HG02938 (cell line): ENCODE measurements at regions not wholly inside any gene's neighbourhood (a gene's known extent, or its start where the extent isn't known, plus 50 kb on each side); places are given as distances from the start of the nearest gene placed in this dataset.

ENCODE experiments used
- ATAC-seq: cut with Tn5 transposase; IDR thresholded peaks from one replicate; pipeline ENCODE4 v1.9.1; 2021; ENCODE audit warnings: mild to moderate bottlenecking, moderate library complexity; ENCODE audit not compliant: unreplicated experiment

DNA sequence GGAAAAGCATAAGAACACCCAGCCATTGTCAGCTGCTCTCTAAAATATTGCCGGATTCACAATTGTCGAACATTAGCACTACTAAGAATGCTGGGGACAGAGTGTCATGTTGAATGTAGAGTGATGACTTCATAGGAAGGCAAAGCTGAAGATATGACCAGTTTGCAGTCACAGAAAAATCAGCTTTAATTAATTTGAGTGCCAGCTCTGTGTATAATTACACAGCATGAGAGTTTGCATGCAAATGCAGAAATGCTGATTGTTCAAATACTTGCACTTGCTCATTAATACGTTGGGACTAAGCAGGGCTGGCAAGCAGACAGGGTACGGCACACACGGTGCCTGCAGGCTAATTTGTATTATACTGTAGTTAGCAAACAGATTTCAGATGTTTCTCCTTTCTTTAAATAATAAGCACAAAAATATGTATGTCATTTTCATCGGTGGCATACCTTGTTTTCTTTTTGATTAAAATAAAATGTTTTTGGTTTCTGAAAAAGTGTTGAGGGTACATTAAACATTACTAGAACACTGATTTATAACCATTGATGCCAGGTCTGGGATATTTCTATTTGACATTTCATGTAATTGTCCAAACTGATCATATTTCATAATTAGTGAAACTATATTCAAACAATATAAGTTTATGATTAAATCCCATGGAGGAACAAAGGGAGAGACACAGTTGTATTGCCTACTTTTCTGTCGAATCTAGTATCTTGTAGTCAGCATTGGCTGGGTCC, 99.8 kb upstream of the ADGRL2 start:
- no peak for ATAC-seq

- ATAC-seq: no peak
Observed at GRCh38 chr1:81699234-81699633, 101.5 kb upstream of the ADGRL2 start.

DNA sequence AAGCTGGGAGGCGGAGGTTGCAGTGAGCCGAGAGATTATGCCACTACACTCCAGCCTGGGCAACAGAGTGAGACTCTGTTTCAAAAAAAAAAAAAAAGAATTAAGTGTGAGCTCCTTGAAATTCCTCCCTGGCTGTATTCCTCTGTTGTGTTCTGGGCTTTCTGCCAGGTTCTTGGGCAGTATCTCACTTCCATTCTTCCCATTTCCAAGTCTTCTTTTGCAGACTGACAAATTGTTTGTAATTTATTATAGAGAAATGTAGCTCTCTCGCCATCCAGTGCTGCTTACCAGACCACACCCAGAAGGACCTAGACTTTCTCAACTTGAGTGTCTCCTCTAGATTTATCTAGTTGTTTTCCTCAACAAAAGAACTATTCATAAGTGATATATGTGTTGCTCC, 105.0 kb upstream of the ADGRL2 start:
- ATAC-seq: no peak

- ATAC-seq: no peak
Observed at GRCh38 chr1:81693316-81693715, 107.4 kb upstream of the ADGRL2 start.

DNA sequence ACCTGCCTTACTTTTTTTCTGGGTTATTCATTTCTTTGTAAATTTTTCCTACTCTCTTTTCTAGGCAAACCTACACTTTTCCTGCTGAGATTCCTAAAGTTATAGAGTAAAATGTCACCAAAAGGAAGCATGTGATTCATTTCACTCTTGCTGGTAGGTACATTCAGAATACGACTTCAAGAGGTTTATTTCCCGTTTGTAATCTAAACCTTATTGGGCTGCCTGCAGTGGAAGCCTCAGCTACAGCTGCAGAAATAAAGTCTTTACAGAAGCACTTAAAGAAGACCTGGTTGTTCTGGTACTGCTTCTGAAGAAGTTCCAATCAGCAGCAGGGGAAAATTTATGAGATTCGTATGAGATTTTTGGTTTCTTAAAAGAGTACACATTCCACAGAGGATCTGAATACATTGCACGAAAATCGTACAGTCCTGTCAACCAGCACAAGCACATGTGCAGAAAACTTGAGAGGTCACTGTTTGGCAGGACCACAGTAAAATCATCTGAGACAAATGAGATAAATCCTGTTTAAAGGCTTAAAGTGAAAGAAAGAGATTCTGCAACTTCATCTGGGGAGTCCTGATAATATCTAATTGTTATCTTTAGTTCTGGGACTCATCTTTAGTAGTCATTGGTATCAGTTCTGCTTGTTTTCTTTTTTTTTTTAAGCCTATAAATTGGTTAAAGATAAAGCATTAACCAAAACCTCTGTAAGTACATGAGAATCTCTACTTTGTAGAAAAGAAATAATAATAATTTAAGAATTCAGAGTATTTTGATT, 109.9 kb upstream of the ADGRL2 start:
- ATAC-seq: no peak

DNA sequence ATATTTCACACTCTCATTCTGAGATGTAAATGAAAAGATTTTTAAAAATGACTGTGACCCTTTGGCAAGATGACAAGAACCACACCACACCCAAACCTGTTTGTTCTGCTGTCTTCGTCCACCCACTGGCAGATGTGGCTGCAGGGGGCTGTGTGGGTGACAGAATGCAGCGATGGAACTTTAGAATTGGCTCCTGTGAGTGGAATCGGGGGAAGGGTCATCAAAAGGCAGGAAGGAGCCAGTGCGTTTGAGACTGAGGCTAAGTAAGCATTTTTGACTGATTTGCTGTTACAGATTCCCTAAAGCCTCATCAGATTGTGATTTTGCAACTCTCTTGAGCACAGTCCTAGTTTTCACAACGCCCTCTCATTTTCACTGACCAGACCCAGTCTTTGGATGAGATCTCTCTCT, 111.2 kb upstream of the ADGRL2 start:
- no peak for ATAC-seq

DNA sequence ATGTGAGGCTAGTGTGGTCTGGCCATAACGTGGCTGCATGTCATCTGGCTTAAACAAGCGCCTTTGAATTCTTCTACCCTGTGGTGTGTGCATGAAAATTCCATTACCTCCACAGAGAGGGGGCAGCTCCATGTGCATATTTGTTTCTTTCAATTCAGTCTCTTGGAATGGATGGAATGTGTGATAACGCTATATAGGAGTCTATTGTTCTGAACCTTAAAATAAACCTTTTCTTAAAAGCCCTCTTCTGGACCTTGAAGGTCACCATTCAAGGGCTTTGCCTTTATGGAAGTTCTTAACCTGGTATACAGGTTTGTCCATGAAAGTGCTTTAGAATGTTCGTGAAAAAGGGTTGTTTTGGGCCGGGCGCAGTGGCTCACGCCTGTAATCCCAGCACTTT, 118.2 kb upstream of the ADGRL2 start:
- no peak for ATAC-seq

GRCh38 chr1:81681601-81682266, 119.0 kb upstream of the ADGRL2 start:
- no peak for ATAC-seq

- ATAC-seq: no peak
Observed at GRCh38 chr1:81681114-81681513, 119.6 kb upstream of the ADGRL2 start.

DNA sequence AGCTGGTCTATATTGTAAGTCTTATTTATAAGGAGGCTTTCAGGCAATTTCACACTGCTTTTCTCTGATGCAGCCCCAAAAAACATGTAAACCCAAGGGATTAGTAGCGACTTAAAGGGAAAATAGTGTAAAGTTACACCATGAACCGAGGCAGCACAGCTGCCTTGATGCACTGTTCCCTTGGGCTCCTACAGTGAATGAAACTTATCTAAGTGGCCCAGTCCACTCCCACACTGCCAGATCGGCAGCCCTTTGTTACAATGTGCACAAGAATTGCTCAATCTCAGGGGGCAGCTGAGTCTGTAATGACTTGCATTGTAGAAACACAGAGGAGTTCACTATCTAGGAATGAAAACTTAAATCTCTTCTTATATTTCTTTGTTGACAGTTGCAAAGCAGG, 120.8 kb upstream of the ADGRL2 start:
- ATAC-seq: no peak

DNA sequence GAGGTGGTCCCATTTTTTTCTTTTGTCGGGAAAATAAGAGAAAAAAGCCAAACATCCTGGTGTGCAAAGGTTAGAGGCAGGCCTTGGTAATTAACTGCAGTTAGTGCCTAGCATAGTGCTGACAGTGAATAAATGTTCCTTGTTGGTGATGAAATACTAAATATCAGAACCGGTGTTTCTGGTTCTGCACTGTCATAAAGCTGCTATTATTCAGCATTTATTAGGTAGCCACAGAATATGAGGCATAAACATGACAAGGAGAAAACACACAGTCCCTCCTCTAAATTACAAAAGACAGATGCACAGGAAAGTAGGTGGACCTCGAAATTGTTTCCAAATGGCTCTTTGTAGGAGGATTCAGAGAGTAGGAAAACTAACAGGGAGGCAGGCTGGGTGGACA, 122.0 kb upstream of the ADGRL2 start:
- ATAC-seq: no peak

GRCh38 chr1:81672766-81673165, 128.0 kb upstream of the ADGRL2 start:
- ATAC-seq: no peak

DNA sequence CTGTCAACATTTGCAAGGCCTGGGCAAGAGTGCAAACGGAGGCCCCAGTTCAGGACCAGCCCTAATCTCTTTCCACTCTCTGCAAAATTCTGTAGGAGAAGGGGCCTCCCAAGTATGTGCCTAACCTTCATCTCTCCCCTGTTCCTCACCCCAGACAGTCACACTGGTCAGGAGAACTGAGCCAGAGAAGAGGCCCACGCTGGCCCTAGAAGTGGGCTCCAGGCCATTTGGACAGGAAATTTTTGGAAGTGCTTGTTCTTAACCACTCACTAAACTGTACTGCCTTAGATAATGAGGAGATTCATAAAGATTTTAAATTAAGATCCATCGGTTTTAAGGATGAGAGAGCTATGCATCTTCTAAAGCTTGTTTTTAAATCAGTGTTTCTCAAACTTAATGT, 129.7 kb upstream of the ADGRL2 start:
- no peak for ATAC-seq

GRCh38 chr1:81670286-81670685, 130.4 kb upstream of the ADGRL2 start:
- no peak for ATAC-seq

DNA sequence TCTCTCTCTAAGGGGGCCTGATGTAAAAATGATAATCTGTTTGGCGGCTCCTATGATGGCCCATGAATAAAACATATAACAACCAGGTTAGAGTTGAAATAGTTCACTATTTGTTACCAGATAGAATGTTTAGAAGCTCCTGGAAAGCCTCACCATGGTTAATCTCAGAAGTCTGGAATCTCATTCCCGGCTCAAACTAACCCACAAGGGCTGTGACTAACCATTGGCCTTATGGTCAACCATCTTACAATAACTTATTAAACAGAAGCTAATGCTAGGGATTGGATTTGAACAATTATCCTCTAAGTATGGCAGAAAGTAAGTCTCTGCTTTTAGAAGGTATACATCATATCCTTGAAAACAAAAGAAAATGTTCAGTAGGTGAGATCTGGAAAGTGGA, 134.1 kb upstream of the ADGRL2 start:
- ATAC-seq: no peak

DNA sequence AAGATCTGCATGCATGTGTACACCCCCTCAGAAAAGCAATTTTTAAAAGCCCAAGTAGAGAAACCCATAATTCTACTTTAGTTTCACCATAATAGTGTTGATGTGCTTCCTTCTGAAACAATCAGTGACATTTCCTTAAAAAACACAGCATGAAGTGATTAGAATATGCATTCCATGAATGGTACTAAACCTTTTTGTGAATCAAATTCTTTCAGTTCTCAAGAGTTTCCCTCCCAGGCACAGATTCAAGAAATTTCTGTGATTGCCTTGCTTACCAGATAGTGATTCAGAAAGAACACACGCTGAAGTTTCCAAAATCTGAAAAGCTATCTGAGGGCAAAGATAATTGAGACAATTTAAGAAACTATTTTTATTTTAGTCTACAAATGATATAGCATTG, 136.4 kb upstream of the ADGRL2 start:
- no peak for ATAC-seq

DNA sequence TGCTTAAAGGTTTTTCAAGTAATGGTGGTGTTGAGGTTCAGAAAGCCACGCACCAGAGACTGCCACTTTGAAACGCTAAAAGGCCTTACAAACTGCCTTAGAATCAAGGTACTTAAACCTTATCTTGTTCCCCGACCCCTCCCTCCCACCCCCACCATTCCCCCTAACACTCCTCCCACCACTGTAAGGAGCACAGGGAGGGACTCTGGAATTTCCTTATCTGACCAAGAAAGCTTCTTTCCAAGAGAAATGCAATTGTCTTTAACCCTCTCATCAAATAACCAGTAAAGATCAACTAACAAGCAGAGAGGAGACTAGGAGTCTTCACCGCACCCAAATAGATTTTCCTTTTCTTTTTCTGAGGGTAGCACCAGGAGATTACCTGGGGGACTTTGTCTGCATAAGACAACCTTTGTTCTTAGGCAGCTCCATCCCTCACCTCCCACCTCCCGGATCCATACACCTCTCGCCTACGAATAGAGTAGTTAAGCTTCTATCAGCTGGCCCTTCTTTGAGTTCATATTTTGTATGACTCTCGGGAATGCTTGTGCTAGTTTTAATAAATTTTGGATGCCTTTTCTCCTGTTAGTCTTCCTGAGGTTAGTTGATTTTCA, 137.7 kb upstream of the ADGRL2 start:
- ATAC-seq: no peak

DNA sequence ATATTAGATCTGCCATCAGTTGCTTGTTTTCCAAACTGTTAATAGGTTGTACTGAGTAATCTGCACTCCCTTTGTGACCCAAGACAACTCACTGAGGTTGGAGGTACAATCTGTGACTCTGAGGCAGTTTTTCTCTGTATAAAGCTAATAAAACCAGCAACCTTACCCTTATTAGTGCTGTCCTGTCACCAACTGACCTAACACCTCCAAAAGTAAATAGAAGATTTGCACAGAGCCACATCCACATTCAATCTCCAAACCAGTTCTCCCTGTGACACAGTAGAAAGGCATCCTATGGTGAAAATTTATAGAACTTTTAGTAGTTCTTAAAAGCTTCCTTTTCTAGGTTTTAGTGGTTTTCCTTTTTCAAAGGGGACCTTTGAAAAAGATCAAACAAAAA, 140.4 kb upstream of the ADGRL2 start:
- ATAC-seq: no peak

DNA sequence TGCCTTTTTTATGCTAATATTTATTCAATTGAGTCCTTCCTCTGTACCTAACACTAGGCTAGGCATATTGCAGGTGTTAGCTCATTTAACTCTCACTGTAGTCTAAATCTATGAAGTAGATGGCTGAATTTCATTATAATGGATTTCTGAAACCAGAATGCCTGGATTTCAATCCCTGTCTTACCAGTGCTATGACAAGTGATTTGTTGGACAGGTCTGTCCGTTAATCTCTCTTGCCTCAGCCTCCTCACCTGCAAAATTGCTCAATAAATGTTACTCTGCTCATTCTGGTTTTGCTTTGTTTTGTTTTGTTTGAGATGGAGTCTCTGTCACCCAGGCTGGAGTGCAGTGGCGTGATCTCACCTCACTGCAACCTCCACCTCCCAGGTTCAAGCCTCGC, 146.1 kb upstream of the ADGRL2 start:
- no peak for ATAC-seq

GRCh38 chr1:81654147-81654546, 146.6 kb upstream of the ADGRL2 start:
- ATAC-seq: no peak

DNA sequence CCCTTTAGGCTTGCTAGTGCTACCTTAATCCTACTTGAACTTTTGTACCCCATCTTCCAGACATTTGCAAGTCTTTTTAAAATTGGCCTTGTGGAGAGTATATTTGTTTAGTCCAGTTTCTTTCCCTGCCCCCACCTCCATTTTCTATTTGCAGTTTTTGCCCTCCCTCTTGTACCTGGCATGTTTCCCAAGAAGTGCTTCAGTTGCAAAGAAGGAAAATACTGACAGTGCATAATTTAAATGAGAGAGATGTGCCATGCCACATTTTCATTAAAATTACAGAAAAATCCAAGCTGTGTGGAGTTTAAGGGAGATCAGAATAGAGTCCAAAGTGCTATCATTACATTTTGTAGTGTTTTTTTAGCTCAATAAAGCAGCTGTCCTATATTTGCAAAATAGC, 150.0 kb upstream of the ADGRL2 start:
- no peak for ATAC-seq

GRCh38 chr1:81635816-81636215, 164.9 kb upstream of the ADGRL2 start:
- ATAC-seq: no peak
